ENCODE measurements at regions not wholly inside any gene's neighbourhood (a gene's known extent, or its start where the extent isn't known, plus 50 kb on each side); places are given as distances from the start of the nearest gene placed in this dataset.

- FAIRE-seq (no peak), DNase-seq (ENCODE audit: insufficient read length, low spot score) (no peak)
- no peak for TF ChIP-seq SPI1 (IDR thresholded peaks at IDR 0.05; ENCODE audit: low read depth, low read length)
- no peak for TF ChIP-seq POLR2A (IDR thresholded peaks at IDR 0.05; ENCODE audit: low read depth, low read length)
- TF ChIP-seq TAF1 (IDR thresholded peaks at IDR 0.05; ENCODE audit: low read depth, low read length) = no peak
- TF ChIP-seq POU2F2 (IDR thresholded peaks at IDR 0.05; ENCODE audit: low read depth, low read length) = no peak
These were observed 395.2 kb downstream of the MTX2 start for GRCh38 chr2:176664478-176664877.

GRCh38 chr2:176665086-176665485 lies 395.8 kb downstream of the MTX2 start:
- DNase-seq (ENCODE audit: insufficient read length, low spot score) = no peak
- TF ChIP-seq POLR2A (IDR thresholded peaks at IDR 0.05; ENCODE audit: low read depth, low read length) (no peak), TAF1 (IDR thresholded peaks at IDR 0.05; ENCODE audit: low read depth, low read length) (no peak), SPI1 (IDR thresholded peaks at IDR 0.05; ENCODE audit: low read depth, low read length) (no peak)
- FAIRE-seq = no peak

GRCh38 chr2:176668912-176669311 lies 399.7 kb downstream of the MTX2 start:
- TF ChIP-seq POLR2A (IDR thresholded peaks at IDR 0.05; ENCODE audit: low read depth, low read length) = no peak
- no peak for TF ChIP-seq TAF1 (IDR thresholded peaks at IDR 0.05; ENCODE audit: low read depth, low read length)
- TF ChIP-seq POLR2AphosphoS5 (IDR thresholded peaks at IDR 0.05; ENCODE audit: low read depth, low read length) = no peak
- TF ChIP-seq POU2F2 (IDR thresholded peaks at IDR 0.05; ENCODE audit: low read depth, low read length) = no peak
- TF ChIP-seq SPI1 (IDR thresholded peaks at IDR 0.05; ENCODE audit: low read depth, low read length) = no peak
- no peak for TF ChIP-seq PAX5 (IDR thresholded peaks at IDR 0.05; ENCODE audit: insufficient read depth, low read length, severe bottlenecking)
- FAIRE-seq (no peak), DNase-seq (ENCODE audit: insufficient read length, low spot score) (no peak)

GRCh38 chr2:176669398-176670174 lies 400.3 kb downstream of the MTX2 start:
- TF ChIP-seq TAF1 (IDR thresholded peaks at IDR 0.05; ENCODE audit: low read depth, low read length) (no peak), SPI1 (IDR thresholded peaks at IDR 0.05; ENCODE audit: low read depth, low read length) (peak; percentile 30; the same call in 1 of the 2 replicates)
- DNase-seq (ENCODE audit: insufficient read length, low spot score) = no peak
- peak; percentile 78 for FAIRE-seq

- DNase-seq (ENCODE audit: insufficient read length, low spot score) (no peak), FAIRE-seq (no peak)
These were observed 406.2 kb downstream of the MTX2 start for GRCh38 chr2:176675271-176675949.

GRCh38 chr2:176677746-176678265 lies 408.6 kb downstream of the MTX2 start:
- TF ChIP-seq SPI1 (IDR thresholded peaks at IDR 0.05; ENCODE audit: low read depth, low read length) = no peak
- no peak for TF ChIP-seq POLR2AphosphoS5 (IDR thresholded peaks at IDR 0.05; ENCODE audit: low read depth, low read length)
- TF ChIP-seq POU2F2 (IDR thresholded peaks at IDR 0.05; ENCODE audit: low read depth, low read length) = no peak
- no peak for TF ChIP-seq PAX5 (IDR thresholded peaks at IDR 0.05; ENCODE audit: insufficient read depth, low read length, severe bottlenecking)
- no peak for TF ChIP-seq TAF1 (IDR thresholded peaks at IDR 0.05; ENCODE audit: low read depth, low read length)
- no peak for TF ChIP-seq POLR2A (IDR thresholded peaks at IDR 0.05; ENCODE audit: low read depth, low read length)
- DNase-seq (ENCODE audit: insufficient read length, low spot score) (no peak), FAIRE-seq (no peak)

More at GRCh38 chr2:176675271-176675949, 406.2 kb downstream of the MTX2 start:
- TF ChIP-seq POLR2A (IDR thresholded peaks at IDR 0.05; ENCODE audit: low read depth, low read length) = no peak
- TF ChIP-seq TAF1 (IDR thresholded peaks at IDR 0.05; ENCODE audit: low read depth, low read length) = no peak
- TF ChIP-seq PAX5 (IDR thresholded peaks at IDR 0.05; ENCODE audit: insufficient read depth, low read length, severe bottlenecking) = no peak
- no peak for TF ChIP-seq POU2F2 (IDR thresholded peaks at IDR 0.05; ENCODE audit: low read depth, low read length)
- no peak for TF ChIP-seq POLR2AphosphoS5 (IDR thresholded peaks at IDR 0.05; ENCODE audit: low read depth, low read length)

GRCh38 chr2:176678571-176678970 lies 409.3 kb downstream of the MTX2 start:
- TF ChIP-seq POLR2AphosphoS5 (IDR thresholded peaks at IDR 0.05; ENCODE audit: low read depth, low read length) = no peak
- TF ChIP-seq PAX5 (IDR thresholded peaks at IDR 0.05; ENCODE audit: insufficient read depth, low read length, severe bottlenecking) = no peak
- TF ChIP-seq POU2F2 (IDR thresholded peaks at IDR 0.05; ENCODE audit: low read depth, low read length) = no peak
- no peak for TF ChIP-seq POLR2A (IDR thresholded peaks at IDR 0.05; ENCODE audit: low read depth, low read length)
- TF ChIP-seq SPI1 (IDR thresholded peaks at IDR 0.05; ENCODE audit: low read depth, low read length) = no peak
- no peak for TF ChIP-seq TAF1 (IDR thresholded peaks at IDR 0.05; ENCODE audit: low read depth, low read length)
- FAIRE-seq = no peak
- DNase-seq (ENCODE audit: insufficient read length, low spot score) = no peak

- no peak for TF ChIP-seq SPI1 (IDR thresholded peaks at IDR 0.05; ENCODE audit: low read depth, low read length)
- no peak for TF ChIP-seq TAF1 (IDR thresholded peaks at IDR 0.05; ENCODE audit: low read depth, low read length)
- TF ChIP-seq POLR2AphosphoS5 (IDR thresholded peaks at IDR 0.05; ENCODE audit: low read depth, low read length) = no peak
- no peak for TF ChIP-seq POLR2A (IDR thresholded peaks at IDR 0.05; ENCODE audit: low read depth, low read length)
- TF ChIP-seq PAX5 (IDR thresholded peaks at IDR 0.05; ENCODE audit: insufficient read depth, low read length, severe bottlenecking) = no peak
- TF ChIP-seq POU2F2 (IDR thresholded peaks at IDR 0.05; ENCODE audit: low read depth, low read length) = no peak
- no peak for FAIRE-seq
- no peak for DNase-seq (ENCODE audit: insufficient read length, low spot score)
These were observed 409.9 kb downstream of the MTX2 start for GRCh38 chr2:176679061-176679669.

GRCh38 chr2:176680916-176681516 lies 411.8 kb downstream of the MTX2 start:
- DNase-seq (ENCODE audit: insufficient read length, low spot score) (no peak), FAIRE-seq (no peak)
- TF ChIP-seq TAF1 (IDR thresholded peaks at IDR 0.05; ENCODE audit: low read depth, low read length) (no peak), SPI1 (IDR thresholded peaks at IDR 0.05; ENCODE audit: low read depth, low read length) (no peak), PAX5 (IDR thresholded peaks at IDR 0.05; ENCODE audit: insufficient read depth, low read length, severe bottlenecking) (no peak), POLR2AphosphoS5 (IDR thresholded peaks at IDR 0.05; ENCODE audit: low read depth, low read length) (no peak), POU2F2 (IDR thresholded peaks at IDR 0.05; ENCODE audit: low read depth, low read length) (no peak), POLR2A (IDR thresholded peaks at IDR 0.05; ENCODE audit: low read depth, low read length) (no peak)

Data from GM12891 (cell line).